OCI-LY7 (cell line): ENCODE measurements at regions not wholly inside any gene's neighbourhood (a gene's known extent, or its start where the extent isn't known, plus 50 kb on each side); places are given as distances from the start of the nearest gene placed in this dataset.

ENCODE experiments used
- CTCF ChIP-seq: fragments of 200-600 bp; sonication (generic); conservative IDR thresholded peaks from 2 replicates; pipeline ENCODE4 v1.5.1; 2014; ENCODE audit warnings: mild to moderate bottlenecking, antibody characterized with exemption, low read length, moderate library complexity, mixed read lengths
- EZH2phosphoT487 ChIP-seq: fragments of 200-600 bp; sonication (generic); IDR thresholded peaks from 2 replicates; pipeline ENCODE4 v1.6.1; 2018; ENCODE audit warnings: low read depth, borderline replicate concordance, mild to moderate bottlenecking, mixed run types, antibody characterized with exemption, low read length, moderate library complexity, mixed read lengths

GRCh38 chr2:152247337-152247695, 71.8 kb upstream of the STAM2 start:
- TF ChIP-seq CTCF (no peak), EZH2phosphoT487 (no peak)
